ENCODE measurements at regions not wholly inside any gene's neighbourhood (a gene's known extent, or its start where the extent isn't known, plus 50 kb on each side); places are given as distances from the start of the nearest gene placed in this dataset.
A peak's percentile ranks its signal among the peaks of the same experiment; 100 is the strongest.
"Not testable (repeated sequence)": the region's sequence is repeated elsewhere in the genome, so short reads cannot be mapped to it uniquely, and the experiment has no call there.

GRCh38 chr3:163361357-163361878 is 1716.9 kb downstream of the SI start:
- H4K20me1 ChIP-seq (replicated peaks; ENCODE audit: control insufficient read depth, insufficient read depth, low read length); H3K79me2 ChIP-seq (ENCODE audit: control insufficient read depth, insufficient read depth, low read length); FAIRE-seq; in situ Hi-C loops (cut with MboI); H2AFZ ChIP-seq (ENCODE audit: low read depth, low read length); H3K9ac ChIP-seq (ENCODE audit: insufficient read depth in 1 of 2, low read depth in 2 of 2, low read length in 2 of 2); H3K4me2 ChIP-seq (ENCODE audit: insufficient read depth, low read length); H3K4me3 ChIP-seq; CTCF ChIA-PET (ENCODE audit: low intra/inter-chr PET ratio); H3K9me3 ChIP-seq (replicated peaks; ENCODE audit: control insufficient read depth, insufficient read depth, low read depth, low read length); H3K4me1 ChIP-seq (replicated peaks in 1 of 2; ENCODE audit: control insufficient read depth in 2 of 2, insufficient read depth in 2 of 2, low read length in 2 of 2); H3K9me1 ChIP-seq (ENCODE audit: control insufficient read depth, insufficient read depth, low read length); POLR2A ChIA-PET; H3K36me3 ChIP-seq (ENCODE audit: control insufficient read depth, insufficient read depth, low read length); BruUV-seq (replicated peaks); H3K27me3 ChIP-seq (ENCODE audit: control insufficient read depth in 2 of 2, insufficient read depth in 2 of 2, low read length in 2 of 2); intact Hi-C loops (cut with micrococcal nuclease): not testable (repeated sequence)
- peak overlapping the region; percentile 33; the same call in 1 of the 3 replicates for H3K27ac ChIP-seq (ENCODE audit: extremely low read depth, low read depth, low read length)
- DNase-seq (ENCODE audit: extremely low read depth in 1 of 4, low spot score in 3 of 4) (peak in 1 of 4 experiments; percentile 25), ATAC-seq (peak; percentile 53)
- WGBS (ENCODE audit: insufficient coverage, low coverage, missing lambda C conversion rate), result 11% methylated on average over 8 of the region's 17 CpGs
- TF ChIP-seq MGA (IDR thresholded peaks at IDR 0.05) (peak; percentile 57), L3MBTL2 (IDR thresholded peaks at IDR 0.05) (peak; percentile 35; the same call in 1 of the 2 replicates)
